HAP-1 (cell line): ENCODE measurements at regions not wholly inside any gene's neighbourhood (a gene's known extent, or its start where the extent isn't known, plus 50 kb on each side); places are given as distances from the start of the nearest gene placed in this dataset.

Source experiments
- DNase-seq, 2 experiments: peaks; one replicate each; pipeline ENCODE4 v3.0.0-alpha.2; 2016 to 2020; ENCODE audit warnings: low spot score in 2 of 2
- H3K27me3 ChIP-seq: fragments of 250-450 bp; sonication (Bioruptor Pico); 2 replicates; pipeline ENCODE4 v1.5.1; 2020; ENCODE audit warnings: low read depth, mild to moderate bottlenecking, moderate library complexity
- H3K36me3 ChIP-seq: fragments of 250-450 bp; sonication (Bioruptor Pico); replicated peaks from 2 replicates; pipeline ENCODE4 v1.5.1; 2020; ENCODE audit warnings: mild to moderate bottlenecking
- H3K4me1 ChIP-seq: fragments of 250-450 bp; sonication (Bioruptor Pico); 2 replicates; pipeline ENCODE4 v1.5.1; 2020; ENCODE audit warnings: mild to moderate bottlenecking
- H3K4me3 ChIP-seq: fragments of 250-450 bp; sonication (Bioruptor Pico); 2 replicates; pipeline ENCODE4 v1.5.1; 2020; ENCODE audit warnings: mild to moderate bottlenecking, moderate library complexity
- H3K9me3 ChIP-seq: fragments of 250-450 bp; sonication (Bioruptor Pico); 2 replicates; pipeline ENCODE4 v1.5.1; 2020; ENCODE audit warnings: mild to moderate bottlenecking, moderate library complexity
- in situ Hi-C: fragments of 300-500 bp; cut with MboI; formaldehyde crosslinking; loops from 3 replicates; pipeline ENCODE4 v1.14.3; 2020; ENCODE audit warnings: low sequenced_read_pairs, inconsistent platforms, mixed read lengths

GRCh38 chr20:10960416-10960815 lies 286.6 kb upstream of the JAG1 start:
- Histone ChIP-seq H3K4me1 (no peaks in the 10 kb centered on the region), H3K4me3 (no peak overlapping the region), H3K27me3 (no peaks in the 10 kb centered on the region), H3K36me3 (no peaks in the 10 kb centered on the region), H3K9me3 (no peaks in the 10 kb centered on the region)
- DNase-seq, result no peak
- in situ Hi-C loops, result no loop called here

- Histone ChIP-seq H3K36me3 (no peaks in the 10 kb centered on the region), H3K4me1 (no peaks in the 10 kb centered on the region), H3K9me3 (no peaks in the 10 kb centered on the region), H3K4me3 (no peak overlapping the region), H3K27me3 (no peaks in the 10 kb centered on the region)
- in situ Hi-C loops, result no loop called here
- no peak for DNase-seq
These were observed 288.0 kb upstream of the JAG1 start for GRCh38 chr20:10961651-10962288.

- Histone ChIP-seq H3K9me3 (no peaks in the 10 kb centered on the region), H3K4me1 (no peaks in the 10 kb centered on the region), H3K27me3 (no peaks in the 10 kb centered on the region), H3K4me3 (no peak overlapping the region), H3K36me3 (no peaks in the 10 kb centered on the region)
- no peak for DNase-seq
- in situ Hi-C loops, result no loop called here
These were observed 289.1 kb upstream of the JAG1 start for GRCh38 chr20:10962937-10963336.

- Histone ChIP-seq H3K4me3 (no peak overlapping the region), H3K4me1 (no peaks in the 10 kb centered on the region), H3K36me3 (no peaks in the 10 kb centered on the region), H3K9me3 (no peaks in the 10 kb centered on the region), H3K27me3 (no peaks in the 10 kb centered on the region)
- DNase-seq, result no peak
- in situ Hi-C loops, result no loop called here
These were observed 290.0 kb upstream of the JAG1 start for GRCh38 chr20:10963717-10964266.

- Histone ChIP-seq H3K4me1 (no peaks in the 10 kb centered on the region), H3K36me3 (no peaks in the 10 kb centered on the region), H3K4me3 (no peak overlapping the region), H3K9me3 (no peaks in the 10 kb centered on the region), H3K27me3 (no peaks in the 10 kb centered on the region)
- in situ Hi-C loops, result no loop called here
- DNase-seq, result no peak
These were observed 292.2 kb upstream of the JAG1 start for GRCh38 chr20:10965936-10966470.

- Histone ChIP-seq H3K9me3 (no peaks in the 10 kb centered on the region), H3K36me3 (no peaks in the 10 kb centered on the region), H3K4me1 (no peaks in the 10 kb centered on the region), H3K4me3 (no peak overlapping the region), H3K27me3 (peaks cover 2% of the 10 kb centered on the region; the same call in 1 of the 2 replicates)
- no peak for DNase-seq
- in situ Hi-C loops, result no loop called here
These were observed 296.3 kb upstream of the JAG1 start for GRCh38 chr20:10970109-10970508.

- DNase-seq, result no peak
- H3K27me3 ChIP-seq, result peaks cover 2% of the 10 kb centered on the region; the same call in 1 of the 2 replicates
- no peaks in the 10 kb centered on the region for H3K4me1 ChIP-seq
- in situ Hi-C loops, result no loop called here
- no peak overlapping the region for H3K4me3 ChIP-seq
- no peaks in the 10 kb centered on the region for H3K9me3 ChIP-seq
- no peaks in the 10 kb centered on the region for H3K36me3 ChIP-seq
These were observed 297.3 kb upstream of the JAG1 start for GRCh38 chr20:10971096-10971495.

- Histone ChIP-seq H3K4me3 (no peak overlapping the region), H3K27me3 (peaks cover 2% of the 10 kb centered on the region; the same call in 1 of the 2 replicates), H3K36me3 (no peaks in the 10 kb centered on the region), H3K9me3 (no peaks in the 10 kb centered on the region), H3K4me1 (no peaks in the 10 kb centered on the region)
- no peak for DNase-seq
- in situ Hi-C loops, result no loop called here
These were observed 298.5 kb upstream of the JAG1 start for GRCh38 chr20:10972219-10972860.

- no peaks in the 10 kb centered on the region for H3K4me1 ChIP-seq
- H3K27me3 ChIP-seq, result peaks cover 2% of the 10 kb centered on the region; the same call in 1 of the 2 replicates
- H3K9me3 ChIP-seq, result no peaks in the 10 kb centered on the region
- DNase-seq, result no peak
- no peaks in the 10 kb centered on the region for H3K36me3 ChIP-seq
- H3K4me3 ChIP-seq, result no peak overlapping the region
- in situ Hi-C loops, result no loop called here
These were observed 302.3 kb upstream of the JAG1 start for GRCh38 chr20:10976051-10976450.

GRCh38 chr20:10978019-10978702 lies 304.4 kb upstream of the JAG1 start:
- H3K27me3 ChIP-seq, result peaks cover 2% of the 10 kb centered on the region; the same call in 1 of the 2 replicates
- DNase-seq, result no peak
- H3K4me3 ChIP-seq, result no peak overlapping the region
- H3K36me3 ChIP-seq, result no peaks in the 10 kb centered on the region
- in situ Hi-C loops, result no loop called here
- no peaks in the 10 kb centered on the region for H3K9me3 ChIP-seq
- H3K4me1 ChIP-seq, result no peaks in the 10 kb centered on the region

- Histone ChIP-seq H3K27me3 (no peaks in the 10 kb centered on the region), H3K4me3 (no peak overlapping the region), H3K9me3 (no peaks in the 10 kb centered on the region), H3K36me3 (no peaks in the 10 kb centered on the region), H3K4me1 (no peaks in the 10 kb centered on the region)
- no peak for DNase-seq
- in situ Hi-C loops, result no loop called here
These were observed 304.9 kb upstream of the JAG1 start for GRCh38 chr20:10978713-10979112.

GRCh38 chr20:10982692-10983091 lies 308.9 kb upstream of the JAG1 start:
- H3K4me3 ChIP-seq, result no peak overlapping the region
- no peak for DNase-seq
- in situ Hi-C loops, result no loop called here
- no peaks in the 10 kb centered on the region for H3K9me3 ChIP-seq
- H3K36me3 ChIP-seq, result no peaks in the 10 kb centered on the region
- no peaks in the 10 kb centered on the region for H3K4me1 ChIP-seq
- H3K27me3 ChIP-seq, result no peaks in the 10 kb centered on the region

GRCh38 chr20:10984294-10984693 lies 310.5 kb upstream of the JAG1 start:
- DNase-seq, result no peak
- H3K4me3 ChIP-seq, result no peak overlapping the region
- no peaks in the 10 kb centered on the region for H3K36me3 ChIP-seq
- no peaks in the 10 kb centered on the region for H3K4me1 ChIP-seq
- H3K27me3 ChIP-seq, result 0 out of 2 replicates have a peak, but pooled peaks cover 2% of the 10 kb centered on the region
- in situ Hi-C loops, result no loop called here
- no peaks in the 10 kb centered on the region for H3K9me3 ChIP-seq

GRCh38 chr20:10984913-10985312 lies 311.1 kb upstream of the JAG1 start:
- H3K9me3 ChIP-seq, result no peaks in the 10 kb centered on the region
- H3K4me3 ChIP-seq, result no peak overlapping the region
- H3K4me1 ChIP-seq, result no peaks in the 10 kb centered on the region
- DNase-seq, result no peak
- in situ Hi-C loops, result no loop called here
- 0 out of 2 replicates have a peak, but pooled peaks cover 2% of the 10 kb centered on the region for H3K27me3 ChIP-seq
- no peaks in the 10 kb centered on the region for H3K36me3 ChIP-seq
